Testis (tissue), 2 donors: ENCODE measurements at regions not wholly inside any gene's neighbourhood (a gene's known extent, or its start where the extent isn't known, plus 50 kb on each side); places are given as distances from the start of the nearest gene placed in this dataset.

Experiments used
- DNase-seq: peaks from one replicate; pipeline ENCODE4 v3.0.0-alpha.2; 2019
- H3K27ac ChIP-seq, 2 donors: fragments of 200-600 bp; sonication (generic); one replicate each; pipeline ENCODE4 v1.5.1; 2019
- H3K27me3 ChIP-seq: fragments of 200-600 bp; sonication (generic); one replicate; pipeline ENCODE4 v1.5.1; 2019
- H3K36me3 ChIP-seq: fragments of 200-600 bp; sonication (generic); one replicate; pipeline ENCODE4 v1.5.1; 2017; ENCODE audit warnings: low read depth; ENCODE audit errors: missing control alignments
- H3K4me1 ChIP-seq: fragments of 200-600 bp; sonication (generic); one replicate; pipeline ENCODE4 v1.5.1; 2019
- H3K4me3 ChIP-seq, 2 donors: fragments of 200-600 bp; sonication (generic); one replicate each; pipeline ENCODE4 v1.5.1; 2017 to 2019
- H3K9me3 ChIP-seq: fragments of 200-600 bp; sonication (generic); one replicate; pipeline ENCODE4 v1.5.1; 2017
- POLR2A ChIP-seq: fragments of 450-650 bp; IDR thresholded peaks from one replicate; pipeline ENCODE4 v1.6.1; 2017; ENCODE audit warnings: antibody characterized with exemption, mild to moderate bottlenecking, moderate library complexity
- WGBS, 2 donors: methylation state at CpG; one replicate each; pipeline ENCODE4 v1.1.5; 2018; 5-methylcytosine and 5-hydroxymethylcytosine counted together
- intact Hi-C: fragments of 100-400 bp; cut with DNase I; formaldehyde crosslinking; loops from one replicate; pipeline ENCODE4 v1.15.1; 2023; ENCODE audit warnings: low total_unique reads
- TF ChIP-seq, protein P1 (sequence below), 3 experiments: fragments of 450-650 bp in 2 of 3; fragments of 200-600 bp in 1 of 3; sonication (generic) in 1 of 3; IDR thresholded peaks; one replicate each; pipeline ENCODE4 v1.5.1; 2016 to 2019; ENCODE audit warnings: antibody characterized with exemption in 3 of 3, mild to moderate bottlenecking in 2 of 3, moderate library complexity in 1 of 3

DNA sequence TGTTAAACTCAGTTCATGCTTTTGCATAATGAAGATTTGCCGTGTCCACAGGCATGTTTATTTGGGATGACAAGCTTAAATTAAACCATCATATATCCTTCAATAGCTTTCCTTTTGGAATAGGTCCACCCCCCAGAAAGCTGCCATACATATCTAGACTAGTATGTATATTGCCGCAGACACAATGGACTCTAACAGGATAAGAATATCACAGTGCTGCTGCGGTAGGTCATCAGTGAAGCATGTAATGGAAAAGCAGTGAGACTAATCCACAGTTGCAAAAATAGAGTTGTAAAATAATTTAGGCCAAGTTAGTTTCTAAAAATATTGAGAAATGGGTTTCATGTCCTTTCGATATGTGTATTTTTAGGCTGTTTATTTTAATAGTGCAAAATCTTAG, 819.9 kb upstream of the DPPA4 start:
- no peak overlapping the region for H3K27ac ChIP-seq
- intact Hi-C loops = no loop called here
- 76 to 81% methylated on average over 4 of the region's 4 CpGs for WGBS, 2 donors
- DNase-seq = no peak
- no peaks in the 10 kb centered on the region for H3K4me1 ChIP-seq
- TF ChIP-seq POLR2A = no peak
- TF ChIP-seq, protein P1, sequence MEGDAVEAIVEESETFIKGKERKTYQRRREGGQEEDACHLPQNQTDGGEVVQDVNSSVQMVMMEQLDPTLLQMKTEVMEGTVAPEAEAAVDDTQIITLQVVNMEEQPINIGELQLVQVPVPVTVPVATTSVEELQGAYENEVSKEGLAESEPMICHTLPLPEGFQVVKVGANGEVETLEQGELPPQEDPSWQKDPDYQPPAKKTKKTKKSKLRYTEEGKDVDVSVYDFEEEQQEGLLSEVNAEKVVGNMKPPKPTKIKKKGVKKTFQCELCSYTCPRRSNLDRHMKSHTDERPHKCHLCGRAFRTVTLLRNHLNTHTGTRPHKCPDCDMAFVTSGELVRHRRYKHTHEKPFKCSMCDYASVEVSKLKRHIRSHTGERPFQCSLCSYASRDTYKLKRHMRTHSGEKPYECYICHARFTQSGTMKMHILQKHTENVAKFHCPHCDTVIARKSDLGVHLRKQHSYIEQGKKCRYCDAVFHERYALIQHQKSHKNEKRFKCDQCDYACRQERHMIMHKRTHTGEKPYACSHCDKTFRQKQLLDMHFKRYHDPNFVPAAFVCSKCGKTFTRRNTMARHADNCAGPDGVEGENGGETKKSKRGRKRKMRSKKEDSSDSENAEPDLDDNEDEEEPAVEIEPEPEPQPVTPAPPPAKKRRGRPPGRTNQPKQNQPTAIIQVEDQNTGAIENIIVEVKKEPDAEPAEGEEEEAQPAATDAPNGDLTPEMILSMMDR (IDR thresholded peaks at IDR 0.05) = no peak
- H3K36me3 ChIP-seq = no peaks in the 10 kb centered on the region
- no peak overlapping the region for H3K4me3 ChIP-seq
- no peaks in the 10 kb centered on the region for H3K9me3 ChIP-seq
- H3K27me3 ChIP-seq = no peaks in the 10 kb centered on the region

DNA sequence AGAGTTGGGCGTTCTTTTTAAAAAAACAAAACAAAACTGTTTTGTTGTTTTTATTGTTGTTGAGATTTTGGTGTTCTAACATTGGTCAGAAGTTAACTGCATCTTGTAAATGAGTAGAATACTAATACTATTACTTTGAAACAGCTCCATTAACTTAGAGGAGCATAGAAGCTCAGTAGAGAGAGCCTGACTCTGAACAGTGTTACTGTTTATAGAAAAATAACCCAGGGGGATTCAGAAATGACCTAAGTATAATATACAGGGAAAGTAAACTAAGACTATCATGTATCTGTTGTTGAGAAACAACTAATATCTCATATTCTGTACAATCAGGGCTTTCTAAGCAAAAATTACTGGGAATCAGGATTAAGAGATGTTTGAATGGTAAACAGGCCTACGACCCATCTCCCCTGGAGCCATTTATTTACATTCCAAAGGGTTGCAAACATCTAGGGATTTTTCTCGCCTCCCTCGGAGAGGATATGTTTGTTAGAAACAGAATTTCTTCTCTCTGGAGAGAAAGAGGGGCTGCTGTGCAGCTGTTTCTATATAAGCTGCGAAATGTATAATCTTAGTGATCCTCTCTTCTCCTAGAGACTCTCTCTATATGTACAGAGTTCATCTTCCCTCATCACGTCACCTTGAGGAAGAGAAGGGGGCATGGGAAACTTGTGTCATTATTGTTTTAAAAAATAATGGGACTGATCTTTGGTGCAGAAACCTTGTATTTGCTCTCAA, 827.5 kb upstream of the DPPA4 start:
- no peak overlapping the region for H3K27ac ChIP-seq
- intact Hi-C loops = no loop called here
- H3K9me3 ChIP-seq = no peaks in the 10 kb centered on the region
- TF ChIP-seq POLR2A = no peak
- TF ChIP-seq, protein P1 (IDR thresholded peaks at IDR 0.05) = no peak
- no peaks in the 10 kb centered on the region for H3K27me3 ChIP-seq
- no peaks in the 10 kb centered on the region for H3K4me1 ChIP-seq
- no peak overlapping the region for H3K4me3 ChIP-seq
- no peak for DNase-seq
- H3K36me3 ChIP-seq = no peaks in the 10 kb centered on the region
- WGBS, 2 donors = 64 to 76% methylated on average over 6 of the region's 6 CpGs

DNA sequence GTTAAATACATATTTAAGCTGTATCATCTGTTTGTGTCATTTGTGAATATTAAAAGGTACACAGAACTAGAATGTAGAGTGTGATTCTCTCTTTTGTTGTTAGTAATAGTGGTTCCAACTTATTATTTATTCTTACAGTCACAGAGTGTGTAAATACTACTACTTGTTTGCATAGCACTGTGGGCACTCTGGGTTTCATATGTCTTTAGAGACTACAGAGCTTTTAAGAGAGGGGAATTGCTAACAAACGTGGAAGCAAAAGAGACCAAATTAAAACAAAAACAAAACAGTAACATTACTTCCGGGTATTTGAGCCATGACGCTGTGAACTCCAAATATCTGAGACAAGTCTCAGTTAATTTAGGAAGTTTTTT, 828.0 kb upstream of the DPPA4 start:
- intact Hi-C loops = no loop called here
- Histone ChIP-seq H3K4me1 (no peaks in the 10 kb centered on the region), H3K27ac (no peak overlapping the region), H3K4me3 (no peak overlapping the region), H3K27me3 (no peaks in the 10 kb centered on the region), H3K36me3 (no peaks in the 10 kb centered on the region), H3K9me3 (no peaks in the 10 kb centered on the region)
- no peak for DNase-seq
- TF ChIP-seq POLR2A = no peak
- TF ChIP-seq, protein P1 (IDR thresholded peaks at IDR 0.05) = no peak
- 48 to 53% methylated on average over 3 of the region's 3 CpGs for WGBS, 2 donors

DNA sequence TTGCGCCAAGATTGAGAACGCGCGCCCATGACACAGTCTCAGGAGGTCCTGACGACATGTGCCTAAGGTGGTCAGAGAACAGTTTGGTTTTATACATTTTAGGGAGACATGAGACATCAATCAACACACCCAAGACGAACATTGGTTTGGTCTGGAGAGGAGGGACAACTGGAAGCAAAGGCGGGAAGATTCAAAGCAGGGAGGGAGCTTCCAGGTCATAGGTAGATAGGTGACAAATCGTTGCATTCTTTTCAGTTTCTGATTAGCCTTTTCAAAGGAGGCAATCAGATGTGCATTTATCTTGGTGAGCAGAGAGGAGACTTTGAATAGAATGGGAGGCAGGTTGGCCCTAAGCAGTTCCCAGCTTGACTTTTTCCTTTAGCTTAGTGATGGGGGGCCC, 828.4 kb upstream of the DPPA4 start:
- TF ChIP-seq, protein P1 (IDR thresholded peaks at IDR 0.05) = no peak
- TF ChIP-seq POLR2A = no peak
- Histone ChIP-seq H3K27ac (no peak overlapping the region), H3K4me1 (no peaks in the 10 kb centered on the region), H3K27me3 (no peaks in the 10 kb centered on the region), H3K36me3 (no peaks in the 10 kb centered on the region), H3K9me3 (no peaks in the 10 kb centered on the region), H3K4me3 (no peak overlapping the region)
- DNase-seq = no peak
- WGBS, 2 donors = 60 to 69% methylated on average over 8 of the region's 8 CpGs
- intact Hi-C loops = no loop called here

DNA sequence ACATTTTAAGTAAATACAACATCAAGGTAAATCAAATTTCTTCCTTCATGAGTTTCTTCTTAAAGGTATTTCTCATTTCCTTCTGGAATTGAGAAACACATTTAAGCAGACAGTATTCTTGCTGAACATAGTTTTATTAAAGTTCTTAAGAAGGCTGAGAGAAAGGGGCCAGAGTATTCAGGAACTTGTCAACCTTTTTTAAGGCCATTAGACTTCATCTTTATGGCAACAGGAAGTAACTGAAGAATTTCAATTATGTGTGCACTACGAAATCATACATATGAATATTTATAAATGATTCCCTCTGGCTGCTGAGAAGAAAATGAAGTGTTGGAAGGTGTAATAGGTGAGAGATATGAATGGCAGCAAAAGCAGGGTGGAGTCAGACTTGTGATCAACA, 829.4 kb upstream of the DPPA4 start:
- no peaks in the 10 kb centered on the region for H3K4me1 ChIP-seq
- 70 to 77% methylated on average over 1 of the region's 1 CpG for WGBS, 2 donors

More for the DNA sequence above, 829.4 kb upstream of the DPPA4 start:
- intact Hi-C loops = no loop called here
- DNase-seq = no peak
- Histone ChIP-seq H3K36me3 (no peaks in the 10 kb centered on the region), H3K4me3 (no peak overlapping the region), H3K9me3 (no peaks in the 10 kb centered on the region), H3K27me3 (no peaks in the 10 kb centered on the region), H3K27ac (no peak overlapping the region)
- TF ChIP-seq, protein P1 (IDR thresholded peaks at IDR 0.05) = no peak
- TF ChIP-seq POLR2A = no peak
